Right ventricle myocardium inferior (tissue), 1 donor: ENCODE measurements at regions not wholly inside any gene's neighbourhood (a gene's known extent, or its start where the extent isn't known, plus 50 kb on each side); places are given as distances from the start of the nearest gene placed in this dataset.
"Not testable (repeated sequence)": the region's sequence is repeated elsewhere in the genome, so short reads cannot be mapped to it uniquely, and the experiment has no call there.

ENCODE experiments used
- ATAC-seq: fragments of 200-7000 bp; cut with Tn5 transposase; one replicate; pipeline ENCODE4 v1.9.1; 2020; ENCODE audit warnings: mild to moderate bottlenecking, moderate library complexity
- DNase-seq: peaks from one replicate; pipeline ENCODE4 v3.0.0; 2021; ENCODE audit errors: missing footprints
- intact Hi-C: fragments of 100-400 bp; cut with DNase I; formaldehyde crosslinking; loops from one replicate; pipeline ENCODE4 v1.11.0; 2022
- donor health status: DM: no; HTN: yes; CAD: no; lungs with severe emphysema.

- DNase-seq, ATAC-seq, intact Hi-C loops: not testable (repeated sequence)
Measured at GRCh38 chr11:23220086-23220485, 359.8 kb upstream of the CCDC179 start.

- no peak for ATAC-seq
- DNase-seq = no peak
- intact Hi-C loops = no loop called here
Measured at GRCh38 chr11:23221366-23221765, 361.1 kb upstream of the CCDC179 start.

- DNase-seq (no peak), ATAC-seq (no peak)
- intact Hi-C loops = no loop called here
Measured at GRCh38 chr11:23226331-23227077, 366.2 kb upstream of the CCDC179 start.

- no peak for ATAC-seq
- intact Hi-C loops = no loop called here
Measured at GRCh38 chr11:23227078-23227445, 366.8 kb upstream of the CCDC179 start.

GRCh38 chr11:23232652-23233051 is 372.4 kb upstream of the CCDC179 start:
- no peak for ATAC-seq
- intact Hi-C loops = no loop called here
- DNase-seq = no peak

More at GRCh38 chr11:23227078-23227445, 366.8 kb upstream of the CCDC179 start:
- no peak for DNase-seq

GRCh38 chr11:23233075-23233474 is 372.8 kb upstream of the CCDC179 start:
- intact Hi-C loops = no loop called here
- no peak for ATAC-seq
- DNase-seq = no peak

- ATAC-seq = no peak
- DNase-seq = no peak
- intact Hi-C loops = no loop called here
Measured at GRCh38 chr11:23236826-23237555, 376.7 kb upstream of the CCDC179 start.

- ATAC-seq = no peak
- intact Hi-C loops = no loop called here
- DNase-seq = no peak
Measured at GRCh38 chr11:23252426-23252825, 392.2 kb upstream of the CCDC179 start.

- DNase-seq (no peak), ATAC-seq (no peak)
- intact Hi-C loops = no loop called here
Measured at GRCh38 chr11:23257088-23257487, 396.8 kb upstream of the CCDC179 start.

- intact Hi-C loops = no loop called here
- DNase-seq (no peak), ATAC-seq (no peak)
Measured at GRCh38 chr11:23257556-23257955, 397.3 kb upstream of the CCDC179 start.

- ATAC-seq (no peak), DNase-seq (no peak)
- intact Hi-C loops = no loop called here
Measured at GRCh38 chr11:23263466-23263865, 403.2 kb upstream of the CCDC179 start.

GRCh38 chr11:23272095-23272494 is 411.8 kb upstream of the CCDC179 start:
- DNase-seq (no peak), ATAC-seq (no peak)
- intact Hi-C loops = no loop called here

GRCh38 chr11:23278121-23278520 is 417.8 kb upstream of the CCDC179 start:
- no peak for DNase-seq
- no peak for ATAC-seq
- intact Hi-C loops = no loop called here

GRCh38 chr11:23280088-23280487 is 419.8 kb upstream of the CCDC179 start:
- DNase-seq (no peak), ATAC-seq (no peak)

GRCh38 chr11:23283666-23284065 is 423.4 kb upstream of the CCDC179 start:
- ATAC-seq (no peak), DNase-seq (no peak)
- intact Hi-C loops = no loop called here

More at GRCh38 chr11:23280088-23280487, 419.8 kb upstream of the CCDC179 start:
- intact Hi-C loops = no loop called here

- intact Hi-C loops = no loop called here
- no peak for ATAC-seq
Measured at GRCh38 chr11:23284631-23285030, 424.4 kb upstream of the CCDC179 start.

GRCh38 chr11:23288003-23288783 is 427.9 kb upstream of the CCDC179 start:
- DNase-seq = no peak
- no peak for ATAC-seq
- intact Hi-C loops = no loop called here

More at GRCh38 chr11:23284631-23285030, 424.4 kb upstream of the CCDC179 start:
- no peak for DNase-seq

GRCh38 chr11:23295241-23295640 is 435.0 kb upstream of the CCDC179 start:
- DNase-seq = no peak
- ATAC-seq = no peak
- intact Hi-C loops = no loop called here

GRCh38 chr11:23308041-23308440 is 447.8 kb upstream of the CCDC179 start:
- intact Hi-C loops = no loop called here
- DNase-seq = no peak
- ATAC-seq = no peak

GRCh38 chr11:23310276-23310675 is 450.0 kb upstream of the CCDC179 start:
- DNase-seq (no peak), ATAC-seq (no peak)
- intact Hi-C loops = no loop called here
